ENCODE measurements at regions not wholly inside any gene's neighbourhood (a gene's known extent, or its start where the extent isn't known, plus 50 kb on each side); places are given as distances from the start of the nearest gene placed in this dataset.

DNA sequence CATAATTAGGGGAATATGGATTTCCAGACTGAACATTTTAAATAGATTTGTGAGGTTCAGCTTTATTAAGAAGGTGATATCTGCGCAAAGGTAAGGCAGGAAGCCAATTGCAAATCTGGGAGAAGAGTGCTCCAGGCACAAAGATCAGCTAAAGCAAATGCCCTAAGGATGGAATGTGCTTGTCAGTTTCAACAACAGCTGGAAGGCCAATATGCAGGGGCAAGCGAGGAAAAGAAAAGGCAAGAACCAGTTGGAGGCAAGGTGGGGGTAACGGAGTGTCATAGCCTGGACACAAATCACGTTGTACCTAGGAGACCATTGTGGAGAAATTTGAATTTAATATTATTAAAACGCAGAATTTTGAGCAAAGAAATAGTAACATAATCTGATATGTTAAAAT is 1710.3 kb upstream of the PCDH7 start:
- no peak overlapping the region for H3K9ac ChIP-seq (ENCODE audit: insufficient read depth, low read length)
- H4K20me1 ChIP-seq (ENCODE audit: control insufficient read depth, extremely low read depth, insufficient read depth, low read length) = no peaks in the 10 kb centered on the region
- H3K9me3 ChIP-seq (ENCODE audit: control insufficient read depth, insufficient read depth, low read depth, low read length) = no peaks in the 10 kb centered on the region
- no peak overlapping the region for H3K4me3 ChIP-seq (replicated peaks in 1 of 4; ENCODE audit: control extremely low read depth in 1 of 4, insufficient read depth in 1 of 4, low read depth in 3 of 4, low read length in 4 of 4)
- H3K79me2 ChIP-seq (ENCODE audit: control insufficient read depth, insufficient read depth, low read length) = no peaks in the 10 kb centered on the region
- no peaks in the 10 kb centered on the region for H3K27me3 ChIP-seq (ENCODE audit: control insufficient read depth, insufficient read depth, low read length)
- no peak overlapping the region for H3K27ac ChIP-seq (ENCODE audit: insufficient read depth, low read length)
- H2AFZ ChIP-seq (ENCODE audit: low read length) = no peak overlapping the region
- H3K4me1 ChIP-seq (ENCODE audit: control insufficient read depth, extremely low read depth, insufficient read depth, low read length) = no peaks in the 10 kb centered on the region
- DNase-seq (ENCODE audit: low read depth in 2 of 2) = no peak
- no peak for TF ChIP-seq EZH2 (IDR thresholded peaks at IDR 0.05; ENCODE audit: low read length, missing control alignments)
- TF ChIP-seq, protein P1, sequence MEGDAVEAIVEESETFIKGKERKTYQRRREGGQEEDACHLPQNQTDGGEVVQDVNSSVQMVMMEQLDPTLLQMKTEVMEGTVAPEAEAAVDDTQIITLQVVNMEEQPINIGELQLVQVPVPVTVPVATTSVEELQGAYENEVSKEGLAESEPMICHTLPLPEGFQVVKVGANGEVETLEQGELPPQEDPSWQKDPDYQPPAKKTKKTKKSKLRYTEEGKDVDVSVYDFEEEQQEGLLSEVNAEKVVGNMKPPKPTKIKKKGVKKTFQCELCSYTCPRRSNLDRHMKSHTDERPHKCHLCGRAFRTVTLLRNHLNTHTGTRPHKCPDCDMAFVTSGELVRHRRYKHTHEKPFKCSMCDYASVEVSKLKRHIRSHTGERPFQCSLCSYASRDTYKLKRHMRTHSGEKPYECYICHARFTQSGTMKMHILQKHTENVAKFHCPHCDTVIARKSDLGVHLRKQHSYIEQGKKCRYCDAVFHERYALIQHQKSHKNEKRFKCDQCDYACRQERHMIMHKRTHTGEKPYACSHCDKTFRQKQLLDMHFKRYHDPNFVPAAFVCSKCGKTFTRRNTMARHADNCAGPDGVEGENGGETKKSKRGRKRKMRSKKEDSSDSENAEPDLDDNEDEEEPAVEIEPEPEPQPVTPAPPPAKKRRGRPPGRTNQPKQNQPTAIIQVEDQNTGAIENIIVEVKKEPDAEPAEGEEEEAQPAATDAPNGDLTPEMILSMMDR (conservative IDR thresholded peaks at IDR 0.05 in 1 of 2, IDR thresholded peaks at IDR 0.05 in 1 of 2; ENCODE audit: low read depth in 1 of 2, low read length in 2 of 2) = no peak
- H3K4me2 ChIP-seq (ENCODE audit: extremely low read depth, insufficient read depth, low read length) = no peak overlapping the region
- H3K36me3 ChIP-seq (ENCODE audit: control insufficient read depth, insufficient read depth, low read length) = no peaks in the 10 kb centered on the region

DNA sequence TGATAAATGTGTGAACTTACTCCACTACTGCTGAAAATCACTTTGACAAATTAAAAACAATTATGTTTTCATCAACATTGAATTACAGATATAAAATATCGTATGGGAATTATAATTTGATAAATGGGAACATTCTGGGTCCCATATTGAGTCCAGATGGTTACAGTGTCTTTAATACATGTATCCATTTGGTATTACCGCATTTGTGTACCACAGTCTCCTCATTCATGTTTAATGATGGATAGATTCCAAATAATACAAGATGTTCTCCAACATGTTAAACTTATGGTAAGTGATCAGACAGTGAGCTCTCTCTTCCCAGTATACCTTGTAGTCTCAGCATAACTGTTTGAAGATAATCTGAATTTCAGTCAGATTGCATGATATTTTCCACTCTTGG is 1706.8 kb upstream of the PCDH7 start:
- Histone ChIP-seq H3K27ac (ENCODE audit: insufficient read depth, low read length) (no peak overlapping the region), H3K9me3 (ENCODE audit: control insufficient read depth, insufficient read depth, low read depth, low read length) (no peaks in the 10 kb centered on the region), H3K27me3 (ENCODE audit: control insufficient read depth, insufficient read depth, low read length) (no peaks in the 10 kb centered on the region), H3K4me1 (ENCODE audit: control insufficient read depth, extremely low read depth, insufficient read depth, low read length) (no peaks in the 10 kb centered on the region), H3K36me3 (ENCODE audit: control insufficient read depth, insufficient read depth, low read length) (no peaks in the 10 kb centered on the region), H3K4me3 (replicated peaks in 1 of 4; ENCODE audit: control extremely low read depth in 1 of 4, insufficient read depth in 1 of 4, low read depth in 3 of 4, low read length in 4 of 4) (no peak overlapping the region), H2AFZ (ENCODE audit: low read length) (no peak overlapping the region), H3K79me2 (ENCODE audit: control insufficient read depth, insufficient read depth, low read length) (no peaks in the 10 kb centered on the region), H3K9ac (ENCODE audit: insufficient read depth, low read length) (no peak overlapping the region), H4K20me1 (ENCODE audit: control insufficient read depth, extremely low read depth, insufficient read depth, low read length) (no peaks in the 10 kb centered on the region), H3K4me2 (ENCODE audit: extremely low read depth, insufficient read depth, low read length) (no peak overlapping the region)
- no peak for TF ChIP-seq EZH2 (IDR thresholded peaks at IDR 0.05; ENCODE audit: low read length, missing control alignments)
- TF ChIP-seq, protein P1 (conservative IDR thresholded peaks at IDR 0.05 in 1 of 2, IDR thresholded peaks at IDR 0.05 in 1 of 2; ENCODE audit: low read depth in 1 of 2, low read length in 2 of 2) = no peak
- no peak for DNase-seq (ENCODE audit: low read depth in 2 of 2)

DNA sequence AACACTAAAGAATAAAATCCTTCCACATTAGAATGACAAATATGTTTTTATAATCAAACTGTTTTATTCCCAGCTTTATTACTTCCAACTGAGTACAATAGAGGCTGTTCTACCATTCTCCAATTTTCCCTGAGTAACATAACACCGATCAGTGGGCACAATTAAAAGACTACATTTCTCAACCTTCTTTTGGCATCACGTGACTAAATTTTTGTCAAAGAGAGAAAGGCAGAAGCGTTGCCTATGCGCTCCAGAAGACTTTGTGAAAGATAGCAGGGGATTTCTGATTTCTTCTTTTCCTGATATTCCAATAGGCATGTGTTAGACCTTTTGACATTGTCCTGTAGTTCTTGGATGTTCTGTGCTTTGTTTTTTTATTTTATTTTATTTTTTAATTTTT is 1705.6 kb upstream of the PCDH7 start:
- no peak overlapping the region for H3K9ac ChIP-seq (ENCODE audit: insufficient read depth, low read length)
- H2AFZ ChIP-seq (ENCODE audit: low read length) = no peak overlapping the region
- TF ChIP-seq EZH2 (IDR thresholded peaks at IDR 0.05; ENCODE audit: low read length, missing control alignments) = no peak
- TF ChIP-seq, protein P1 (conservative IDR thresholded peaks at IDR 0.05 in 1 of 2, IDR thresholded peaks at IDR 0.05 in 1 of 2; ENCODE audit: low read depth in 1 of 2, low read length in 2 of 2) = no peak

More for the DNA sequence above, 1705.6 kb upstream of the PCDH7 start:
- H3K79me2 ChIP-seq (ENCODE audit: control insufficient read depth, insufficient read depth, low read length) = no peaks in the 10 kb centered on the region
- H3K36me3 ChIP-seq (ENCODE audit: control insufficient read depth, insufficient read depth, low read length) = no peaks in the 10 kb centered on the region
- no peaks in the 10 kb centered on the region for H3K27me3 ChIP-seq (ENCODE audit: control insufficient read depth, insufficient read depth, low read length)
- no peak for DNase-seq (ENCODE audit: low read depth in 2 of 2)
- no peaks in the 10 kb centered on the region for H4K20me1 ChIP-seq (ENCODE audit: control insufficient read depth, extremely low read depth, insufficient read depth, low read length)
- H3K4me2 ChIP-seq (ENCODE audit: extremely low read depth, insufficient read depth, low read length) = no peak overlapping the region
- no peak overlapping the region for H3K4me3 ChIP-seq (replicated peaks in 1 of 4; ENCODE audit: control extremely low read depth in 1 of 4, insufficient read depth in 1 of 4, low read depth in 3 of 4, low read length in 4 of 4)
- H3K27ac ChIP-seq (ENCODE audit: insufficient read depth, low read length) = no peak overlapping the region
- no peaks in the 10 kb centered on the region for H3K9me3 ChIP-seq (ENCODE audit: control insufficient read depth, insufficient read depth, low read depth, low read length)
- no peaks in the 10 kb centered on the region for H3K4me1 ChIP-seq (ENCODE audit: control insufficient read depth, extremely low read depth, insufficient read depth, low read length)

All from fibroblast of lung (primary cell).